HPDE6-E6E7 (cell line): ENCODE measurements at regions not wholly inside any gene's neighbourhood (a gene's known extent, or its start where the extent isn't known, plus 50 kb on each side); places are given as distances from the start of the nearest gene placed in this dataset.
"Not testable (repeated sequence)": the region's sequence is repeated elsewhere in the genome, so short reads cannot be mapped to it uniquely, and the experiment has no call there.

Source experiments
- DNase-seq: peaks from one replicate; pipeline ENCODE4 v3.0.0; 2011; ENCODE audit warnings: missing footprints; ENCODE audit errors: extremely low spot score

DNA sequence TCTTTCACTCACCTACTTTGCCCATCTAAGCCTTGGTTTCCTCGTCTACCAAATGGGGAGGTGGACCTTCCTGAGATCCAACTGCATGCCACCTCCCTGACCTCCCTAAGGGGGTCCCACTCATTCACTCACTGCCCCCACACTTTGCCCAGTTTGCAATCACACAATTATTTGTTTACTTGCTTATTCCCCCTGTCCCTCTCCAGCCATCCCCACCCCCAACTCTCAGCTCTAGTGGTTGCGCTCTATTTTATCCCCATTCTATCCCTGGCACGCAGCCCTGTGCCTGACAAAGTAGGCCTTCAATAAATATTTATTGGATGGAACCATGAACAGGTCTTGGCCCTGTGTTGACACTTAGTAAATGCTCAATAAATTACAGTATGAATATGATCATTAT is 130.8 kb upstream of the LARP1 start:
- DNase-seq: no peak

DNA sequence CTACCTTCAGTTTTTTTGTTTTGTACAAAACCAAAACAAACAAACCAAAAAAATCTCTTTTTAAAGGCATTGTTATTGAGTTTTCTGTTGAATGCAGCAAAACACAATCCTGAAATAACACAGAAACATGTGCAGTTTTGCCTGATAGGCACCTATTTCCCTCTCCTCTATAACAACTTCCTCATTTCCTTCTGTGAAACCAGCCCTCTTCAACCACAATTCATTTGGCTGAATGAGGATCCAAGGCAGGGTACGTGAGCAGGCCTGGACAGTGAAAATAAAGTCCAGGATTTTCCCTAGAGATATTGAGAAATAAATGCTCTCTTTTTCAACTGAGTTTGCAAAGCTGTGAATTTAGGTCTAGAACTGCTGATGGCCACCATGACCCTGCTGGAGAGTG is 134.8 kb upstream of the LARP1 start:
- no peak for DNase-seq

DNA sequence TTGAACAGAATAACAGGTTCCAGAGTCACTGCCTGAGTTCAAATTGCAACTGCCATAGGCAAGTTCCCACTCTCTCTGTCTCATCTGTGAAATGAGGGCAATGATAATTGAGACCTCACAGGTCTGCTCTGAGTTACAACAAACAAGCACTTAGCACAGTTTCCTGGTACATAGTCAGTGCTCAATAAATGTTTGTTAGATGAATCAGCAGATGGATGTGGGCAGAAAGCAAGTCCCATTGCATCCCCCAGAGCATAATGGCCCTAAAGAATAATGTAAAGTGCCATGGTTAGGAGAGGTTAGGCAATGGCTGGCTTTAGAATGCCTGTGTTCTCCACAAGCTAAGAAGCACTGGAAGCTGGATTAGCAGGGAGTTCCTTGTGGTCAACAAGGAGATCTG is 136.5 kb upstream of the LARP1 start:
- DNase-seq: no peak

DNA sequence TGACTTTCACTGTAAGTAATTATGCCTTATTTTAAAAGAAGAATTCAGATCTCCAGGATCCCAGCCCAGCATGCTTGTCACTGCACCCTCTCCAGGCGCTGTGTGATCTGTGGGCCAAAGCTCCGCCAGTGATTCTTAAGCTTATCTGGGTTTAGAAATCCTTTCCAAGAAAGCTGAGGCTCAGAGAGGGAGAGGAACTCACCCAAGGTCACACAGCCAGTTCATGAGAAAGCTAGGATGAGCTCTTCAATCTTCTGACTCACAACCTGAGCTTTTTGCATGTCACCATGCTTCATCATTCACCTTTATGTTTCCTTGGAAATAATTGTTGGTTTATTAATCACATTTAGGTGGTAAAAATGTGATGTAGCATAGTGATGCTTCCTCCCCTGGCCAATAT is 136.6 kb upstream of the HAND1 start:
- no peak for DNase-seq

DNA sequence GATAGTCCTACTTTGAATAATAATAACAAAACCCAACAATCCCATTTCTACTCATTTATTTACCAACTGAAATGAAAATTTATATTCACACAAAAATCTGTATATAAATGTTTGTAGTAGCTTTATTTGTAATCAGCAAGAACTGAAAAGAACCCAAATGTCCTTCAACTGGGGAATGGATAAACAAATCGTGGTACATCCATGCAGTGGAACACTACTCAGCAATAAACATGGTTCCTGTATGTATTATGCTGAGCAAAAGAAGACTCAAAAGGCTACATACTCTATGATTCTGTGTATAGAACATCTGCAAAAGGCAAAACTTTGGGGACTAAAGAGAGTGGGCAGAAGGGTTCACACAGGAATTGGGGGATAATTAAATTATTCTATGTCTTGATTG is 136.1 kb upstream of the HAND1 start:
- no peak for DNase-seq

DNA sequence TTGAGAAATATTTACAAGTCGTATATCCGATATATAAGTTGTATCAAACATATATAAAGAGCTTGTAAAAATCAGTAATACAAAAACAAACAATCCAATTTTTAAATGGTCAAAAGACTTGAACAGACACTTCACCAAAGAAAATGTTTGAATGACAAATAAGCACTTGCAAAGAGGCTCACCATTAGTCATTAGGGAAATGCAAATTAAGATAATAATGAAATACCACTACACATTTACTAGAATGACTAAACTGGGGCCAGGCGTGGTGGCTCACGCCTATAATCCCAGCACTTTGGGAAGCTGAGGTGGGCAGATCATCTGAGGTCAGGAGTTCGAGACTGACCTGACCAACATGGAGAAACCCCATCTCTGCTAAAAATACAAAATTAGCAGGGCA is 134.6 kb upstream of the HAND1 start:
- no peak for DNase-seq

DNA sequence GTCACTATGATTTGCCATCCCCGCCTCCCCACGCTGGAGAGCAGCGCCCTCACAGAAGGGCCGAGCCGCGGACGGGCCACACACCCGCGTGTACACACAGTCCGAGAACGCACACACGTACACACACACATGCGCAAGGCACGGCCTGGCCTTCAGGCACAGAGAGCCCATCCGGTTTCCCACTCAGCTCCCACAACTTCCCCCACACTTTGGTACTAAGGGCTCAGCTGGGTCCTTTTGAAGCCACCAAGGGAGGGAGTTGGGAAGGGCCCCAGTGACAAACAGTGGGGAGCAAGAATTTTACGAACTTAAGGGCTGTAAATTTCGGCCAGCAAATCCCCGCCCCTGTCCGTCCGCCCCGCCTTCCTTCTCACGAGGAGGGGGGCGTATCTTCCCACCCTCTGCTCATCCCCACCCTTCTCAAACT is 133.3 kb upstream of the HAND1 start:
- DNase-seq: no peak

DNA sequence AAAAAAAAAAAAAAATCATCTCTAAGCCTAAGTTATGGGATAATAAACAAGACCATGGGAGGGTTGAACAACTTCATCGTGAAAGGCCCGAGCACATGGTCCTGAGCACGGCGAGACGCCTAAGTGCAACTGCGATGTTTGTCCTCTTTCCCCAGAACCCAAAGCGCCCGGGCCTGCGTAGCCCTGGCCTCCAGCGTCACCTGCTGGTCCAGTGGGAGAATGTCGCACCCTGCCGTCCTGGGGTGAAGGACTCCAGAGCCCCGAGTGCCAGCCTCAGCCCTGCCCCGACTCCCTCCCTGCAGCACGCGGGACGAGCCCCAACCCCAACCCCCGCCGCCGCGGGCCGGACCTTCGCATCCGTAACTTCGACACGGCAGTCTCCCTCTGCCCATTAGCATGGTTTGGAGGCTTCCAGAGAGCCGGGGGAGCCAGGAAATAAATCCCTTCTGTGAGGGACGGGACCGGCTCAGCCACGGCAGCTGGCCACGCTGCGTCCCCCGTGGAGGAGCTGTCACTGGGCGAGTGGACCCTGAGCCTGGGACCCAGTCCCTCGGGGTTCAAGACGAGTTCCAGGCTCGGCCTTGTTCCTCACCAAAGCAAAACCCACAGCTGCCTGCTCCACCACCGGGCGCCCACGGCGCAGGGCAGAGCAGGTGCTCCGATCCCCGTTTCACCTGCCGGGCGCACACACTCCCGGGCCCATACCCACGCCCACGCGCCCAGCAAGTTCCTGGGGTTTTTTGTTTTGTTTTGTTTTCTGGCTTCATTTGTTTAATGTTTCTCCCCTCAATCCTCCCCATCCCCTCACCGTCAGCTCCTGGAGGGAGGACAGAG is 132.5 kb upstream of the HAND1 start:
- DNase-seq: peak; percentile 83

DNA sequence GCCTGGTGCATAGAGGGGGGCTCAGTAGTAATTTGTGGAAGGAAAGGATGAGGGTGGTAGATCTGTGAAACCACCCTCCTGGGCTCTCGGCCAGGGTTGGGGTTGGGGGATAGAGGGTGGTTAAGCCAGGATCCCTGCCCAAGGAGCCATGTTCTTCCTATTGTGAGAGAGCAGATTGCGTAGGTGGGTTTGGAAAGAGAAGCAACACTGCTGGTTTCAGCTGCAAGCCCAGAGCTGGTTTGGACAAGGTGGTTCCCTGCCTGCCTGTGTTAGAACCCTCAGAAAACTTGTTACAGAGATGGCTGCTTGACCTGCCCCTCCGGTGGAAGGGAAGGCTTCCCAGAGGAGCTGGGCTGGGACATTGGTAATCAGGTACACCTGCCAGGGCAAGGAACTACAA is 131.2 kb upstream of the HAND1 start:
- DNase-seq: no peak

DNA sequence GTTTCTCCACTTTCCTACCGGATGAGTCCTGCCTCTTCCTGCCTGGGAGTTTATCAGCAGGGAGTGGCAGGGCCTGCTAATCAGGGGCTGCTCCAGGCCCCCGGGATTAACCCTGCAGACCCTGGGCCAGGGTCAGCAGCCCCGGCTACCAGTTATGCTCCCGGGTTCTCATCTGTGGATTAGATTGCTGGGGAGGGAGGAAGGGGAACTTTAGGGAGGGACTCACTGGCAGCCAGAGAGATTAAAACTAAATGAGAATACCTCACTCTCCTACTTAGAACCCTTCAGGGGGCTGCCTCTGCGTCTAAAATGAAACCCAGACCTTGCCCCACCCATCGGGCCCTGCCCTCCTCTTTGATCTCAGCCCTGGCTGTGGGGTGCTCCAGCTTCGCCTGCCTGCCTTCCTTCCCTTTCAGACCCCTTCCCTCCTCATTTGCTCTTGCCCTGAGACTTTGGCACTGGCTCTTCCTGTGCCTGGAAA is 130.5 kb upstream of the HAND1 start:
- no peak for DNase-seq

DNA sequence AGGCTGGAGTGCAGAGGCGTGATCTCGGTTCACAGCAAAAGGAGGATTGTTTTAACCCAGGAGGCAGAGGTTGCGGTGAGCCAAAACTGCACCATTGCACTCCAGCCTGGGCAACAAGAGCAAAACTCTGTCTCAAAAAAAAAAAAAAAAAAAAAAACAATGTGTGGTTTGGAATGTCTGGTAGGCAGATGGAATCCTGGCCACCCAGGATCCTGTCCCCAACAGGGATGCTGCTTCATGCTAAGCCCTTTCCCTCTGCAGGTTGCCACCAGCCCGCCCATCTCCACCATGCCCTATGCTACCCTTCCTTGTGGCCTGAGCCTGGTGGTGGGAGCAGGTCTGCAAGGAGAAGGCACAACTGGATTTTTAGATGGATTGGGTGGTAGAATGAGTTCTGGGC is 129.7 kb upstream of the HAND1 start:
- no peak for DNase-seq

DNA sequence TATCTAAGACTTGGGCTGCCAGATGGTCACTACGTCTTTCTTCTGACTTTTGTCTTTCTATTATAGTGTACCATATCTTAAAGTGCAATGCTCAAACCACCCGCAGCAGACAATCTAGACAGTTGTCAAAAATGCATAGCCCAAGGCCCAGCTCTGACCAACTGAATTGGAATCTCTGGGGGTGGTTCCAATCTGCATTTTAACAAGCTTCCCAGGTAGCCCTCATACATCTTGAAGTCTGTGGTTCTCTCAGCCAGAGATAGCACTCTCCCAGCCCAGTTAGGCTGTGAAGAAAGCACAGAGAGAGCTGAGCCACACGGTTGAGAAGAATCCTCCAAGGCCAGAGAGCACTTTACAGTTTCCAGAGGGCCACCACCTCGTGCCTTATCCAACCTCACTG is 128.2 kb upstream of the HAND1 start:
- DNase-seq: no peak

DNA sequence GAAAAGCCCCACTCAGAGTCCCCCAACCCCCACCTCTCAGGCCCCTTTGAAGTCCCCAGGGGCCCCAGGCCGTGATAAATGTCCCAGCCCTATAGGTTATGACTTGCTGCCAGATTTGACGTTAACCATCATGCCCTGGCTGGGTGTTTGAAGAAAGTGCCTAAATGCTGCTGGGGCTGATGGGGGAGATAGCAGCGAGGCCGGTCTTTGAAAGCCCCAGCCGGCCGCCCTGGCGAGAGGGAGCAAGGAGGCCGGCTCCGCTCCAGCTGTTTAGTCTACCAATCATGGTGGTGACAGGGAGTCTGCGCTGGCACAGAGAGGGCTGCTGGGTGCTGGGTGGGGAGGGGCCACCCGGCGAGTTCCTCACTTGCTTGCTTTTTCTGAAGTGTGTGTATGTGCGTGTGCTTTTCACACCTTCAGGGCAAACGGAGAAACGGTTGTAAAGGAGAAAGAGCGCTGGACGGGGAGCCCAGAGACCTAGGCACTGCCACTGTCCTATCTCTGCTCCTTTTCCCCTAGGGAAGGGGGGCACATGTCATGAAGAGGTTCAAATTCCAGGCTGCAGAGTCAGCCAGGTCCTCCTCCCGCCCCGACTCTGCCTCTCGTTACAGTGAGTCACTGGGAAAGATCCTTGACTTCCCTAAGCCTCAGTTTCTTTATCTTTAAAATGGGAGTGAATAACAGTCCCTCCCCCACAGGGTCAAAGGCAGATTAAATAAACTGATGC is 126.1 kb upstream of the HAND1 start:
- no peak for DNase-seq

DNA sequence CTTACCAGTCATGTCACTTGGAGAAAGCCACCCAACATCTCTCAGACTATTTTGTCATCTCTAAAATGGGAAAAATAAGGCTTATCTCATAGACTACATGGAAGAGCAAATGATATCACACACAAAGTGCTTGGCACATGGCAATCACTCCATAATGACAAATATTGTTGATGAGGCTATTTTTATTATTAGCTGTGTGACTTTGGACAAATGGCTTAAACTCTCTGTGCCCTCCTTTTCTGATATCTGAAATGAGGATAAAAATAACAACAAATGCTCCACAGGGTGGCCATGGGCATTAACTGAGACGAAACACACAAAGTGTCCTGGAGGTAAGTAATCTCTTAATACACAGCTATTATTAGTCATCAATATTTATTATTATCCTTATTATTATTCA is 125.5 kb upstream of the HAND1 start:
- DNase-seq: no peak

DNA sequence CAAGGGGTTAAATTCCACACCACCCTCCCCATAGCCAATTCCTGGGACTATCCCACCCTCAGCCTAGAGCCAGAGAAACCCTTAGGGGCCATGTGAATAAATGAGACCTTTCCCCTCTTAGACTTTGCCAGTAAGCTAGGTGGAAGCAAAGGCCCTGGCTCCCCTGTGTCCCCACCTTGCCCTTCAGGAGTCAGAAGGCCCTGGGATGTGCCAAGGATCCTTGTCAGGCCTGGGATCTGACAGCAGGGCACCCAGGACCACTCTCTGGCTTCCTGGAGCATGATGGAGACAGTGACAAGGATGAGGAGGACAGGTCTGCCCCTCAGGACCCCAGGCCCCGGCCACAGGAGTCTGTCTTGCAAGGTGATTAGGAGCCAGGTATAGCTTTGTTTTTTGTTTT is 125.0 kb upstream of the HAND1 start:
- DNase-seq: no peak

DNA sequence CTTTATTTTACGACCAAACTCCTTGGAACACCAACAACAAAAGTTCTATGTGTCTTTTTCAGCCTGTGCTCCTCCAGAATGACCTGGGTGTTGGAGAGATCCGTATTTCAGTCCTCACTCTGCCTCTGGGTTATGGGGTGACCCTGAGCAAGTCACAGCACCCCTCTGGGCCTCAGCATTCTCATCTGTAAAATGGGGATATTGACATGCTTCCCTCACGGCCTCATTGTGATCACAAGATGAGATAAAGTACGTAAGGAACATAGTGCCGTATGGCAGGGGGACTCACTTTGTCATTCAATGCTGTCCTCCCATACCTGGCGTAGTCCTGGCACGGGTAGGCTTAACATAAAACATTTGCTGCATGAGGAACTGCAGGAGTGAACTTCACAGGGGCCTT is 123.0 kb upstream of the HAND1 start:
- DNase-seq: no peak

DNA sequence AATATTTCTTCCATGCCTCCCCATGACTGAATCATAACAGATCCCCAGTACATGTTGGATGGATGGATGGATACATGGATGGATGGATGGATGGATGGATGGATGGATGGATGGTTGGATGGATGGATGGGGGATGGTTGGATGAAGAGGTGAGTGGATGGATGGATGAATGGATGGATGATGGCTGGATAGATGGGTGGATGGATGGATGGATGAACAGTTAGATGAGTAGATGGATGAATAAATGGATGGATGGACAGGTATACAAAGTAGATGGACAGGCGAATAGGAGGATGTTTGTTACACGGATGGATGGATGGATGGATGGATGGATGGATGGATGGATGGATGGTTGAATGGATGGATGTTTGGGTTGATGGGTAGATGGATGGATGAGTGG is 120.0 kb upstream of the HAND1 start:
- DNase-seq: no peak

DNA sequence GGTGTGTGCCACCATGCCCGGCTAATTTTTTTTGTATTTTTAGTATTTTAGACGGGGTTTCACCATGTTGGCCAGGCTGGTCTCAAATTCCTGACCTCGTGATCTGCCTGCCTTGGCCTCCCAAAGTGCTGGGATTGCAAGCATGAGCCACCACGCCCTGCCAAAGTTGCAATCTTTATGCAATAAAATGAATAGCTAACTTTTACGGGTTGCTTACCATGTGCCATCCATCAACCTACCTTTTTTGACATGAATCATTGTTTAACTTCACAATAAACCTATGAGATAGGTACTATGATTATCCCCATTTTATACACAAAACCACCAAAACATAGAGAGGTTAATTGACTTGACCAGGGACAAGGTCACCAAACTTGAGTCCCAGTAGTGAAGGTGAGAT is 118.8 kb upstream of the HAND1 start:
- DNase-seq: not testable (repeated sequence)

DNA sequence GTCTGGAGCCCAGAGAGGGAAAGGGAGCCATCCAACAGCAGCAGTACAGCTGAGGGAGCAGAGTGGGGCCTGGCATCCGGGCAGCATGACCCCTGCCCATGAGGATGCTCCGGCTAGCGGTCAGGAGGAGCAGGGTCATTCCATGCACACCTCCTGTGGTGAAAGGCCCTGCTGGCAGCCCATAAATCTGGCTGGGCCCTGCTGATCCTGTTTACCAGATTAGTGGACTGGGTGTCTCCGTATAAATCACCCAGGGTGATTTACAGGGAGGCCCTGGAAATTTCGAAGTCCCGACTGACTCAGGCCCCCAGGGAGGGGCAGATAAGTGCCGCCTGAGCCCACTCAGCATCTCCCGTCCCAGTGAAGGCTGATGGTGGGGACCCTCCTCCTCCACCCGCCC is 117.6 kb upstream of the HAND1 start:
- DNase-seq: no peak

DNA sequence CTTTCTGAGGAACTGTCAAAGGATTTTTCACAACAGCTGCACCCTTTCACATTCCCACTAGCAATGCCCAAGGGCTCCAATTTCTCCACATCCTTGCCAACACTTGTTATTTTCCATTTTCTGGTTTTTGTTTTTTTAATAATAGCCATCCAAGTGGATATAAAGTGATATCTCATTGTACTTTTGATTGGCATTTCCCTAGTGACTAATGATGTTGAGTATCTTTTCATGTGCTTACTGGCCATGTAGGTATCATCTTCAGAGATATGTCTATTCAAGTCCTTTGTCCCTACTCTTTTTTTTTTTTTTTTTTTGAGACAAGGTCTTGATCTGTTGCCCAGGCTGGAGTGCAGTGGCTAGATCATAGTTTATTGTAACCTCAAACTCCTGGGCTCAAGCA is 115.8 kb upstream of the HAND1 start:
- no peak for DNase-seq

DNA sequence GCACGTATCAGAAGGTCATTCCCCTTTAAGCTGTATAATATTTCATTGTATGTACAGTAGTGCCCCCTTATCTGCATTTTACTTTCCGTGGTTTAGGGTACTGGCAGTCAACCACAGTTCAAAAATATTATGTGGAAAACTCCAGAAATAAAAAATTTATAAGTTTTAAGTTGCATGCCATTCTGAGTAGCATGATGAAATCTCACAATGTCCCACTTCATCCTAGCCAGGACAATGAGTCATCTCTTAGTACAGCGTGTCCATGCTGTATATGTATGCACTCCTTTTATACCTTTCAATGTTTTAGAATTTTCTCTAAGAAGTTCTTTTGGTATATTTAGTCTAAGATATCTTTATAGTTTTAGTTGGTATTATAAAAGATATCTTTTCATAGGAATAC is 115.0 kb upstream of the HAND1 start:
- DNase-seq: no peak

DNA sequence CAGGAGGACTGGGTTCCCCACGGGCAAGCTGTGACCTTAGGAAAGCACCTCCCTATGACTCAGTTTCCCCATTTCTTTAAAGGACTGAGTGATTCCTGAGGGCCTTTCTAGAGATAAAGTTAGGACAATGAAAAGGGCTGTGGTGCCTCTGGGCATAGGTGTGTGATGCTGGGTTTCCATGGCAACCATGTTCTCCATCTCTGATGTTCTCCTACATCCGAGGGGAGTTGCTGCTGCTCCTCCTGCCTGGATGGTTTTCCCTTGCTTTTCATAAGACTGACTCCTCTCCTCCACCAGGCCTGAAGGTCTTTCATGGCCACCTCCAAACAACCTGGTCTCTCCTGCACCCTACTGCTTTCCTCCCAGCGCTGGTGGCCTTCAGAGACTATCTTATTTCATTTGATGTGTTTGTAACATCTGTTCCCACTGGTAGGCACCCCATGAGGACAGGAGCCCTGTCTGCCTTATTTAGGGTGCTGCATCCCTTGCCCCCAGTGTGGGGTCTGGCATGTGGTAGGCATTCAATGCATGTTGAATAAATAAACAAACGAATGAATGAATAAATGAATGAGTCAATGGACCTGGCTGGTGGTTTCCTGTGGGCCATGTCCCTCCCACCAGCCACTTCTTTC is 112.2 kb upstream of the HAND1 start:
- no peak for DNase-seq

DNA sequence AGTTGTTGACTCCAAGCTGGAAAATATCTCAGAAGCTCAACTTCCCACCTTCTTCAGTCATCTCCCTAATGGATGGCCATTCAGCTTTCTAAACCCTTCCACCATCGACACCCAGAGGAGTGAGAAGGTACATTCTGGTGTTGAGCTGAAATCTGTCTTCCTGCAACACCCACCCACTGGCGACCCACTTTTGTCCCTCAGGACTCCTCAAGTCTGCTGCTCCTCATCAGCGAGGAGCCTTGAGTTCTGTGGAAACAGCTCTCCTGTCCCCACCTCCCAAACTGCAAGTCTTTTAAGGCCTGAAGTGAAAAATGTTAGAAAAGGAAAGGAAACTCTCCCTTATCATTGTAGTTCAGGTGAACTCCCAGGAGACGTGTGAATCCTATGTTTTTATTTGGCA is 111.5 kb upstream of the HAND1 start:
- no peak for DNase-seq
